ENCODE measurements at regions not wholly inside any gene's neighbourhood (a gene's known extent, or its start where the extent isn't known, plus 50 kb on each side); places are given as distances from the start of the nearest gene placed in this dataset.

- H3K27ac Mint-ChIP-seq: no peak overlapping the region
- H3K9me3 Mint-ChIP-seq: no peaks in the 10 kb centered on the region
- intact Hi-C loops (cut with micrococcal nuclease): no loop called here
- H3K4me1 Mint-ChIP-seq (ENCODE audit: low read depth): peaks cover 5% of the 10 kb centered on the region
- TF ChIP-seq CTCF (IDR thresholded peaks at IDR 0.05): no peak
- CTCF ChIA-PET: interaction anchor here (1.0 to 1.5 kb wide), 2 partner anchors 214 to 538 kb away, joined by 4 read pairs; no protein-coding TSS in a partner anchor
- DNase-seq (no peak), ATAC-seq (no peak)
- H3K27me3 Mint-ChIP-seq: peaks cover 4% of the 10 kb centered on the region
- H3K36me3 Mint-ChIP-seq (ENCODE audit: low read depth): no peaks in the 10 kb centered on the region
- H3K4me3 Mint-ChIP-seq: no peak overlapping the region
- POLR2A ChIA-PET: no interaction called here
Observed at GRCh38 chr7:17521437-17521836, 223.0 kb downstream of the AHR start.

- no peak for ATAC-seq
- H3K9me3 Mint-ChIP-seq: no peaks in the 10 kb centered on the region
- no peak overlapping the region for H3K27ac Mint-ChIP-seq
- POLR2A ChIA-PET: no interaction called here
- TF ChIP-seq CTCF (IDR thresholded peaks at IDR 0.05): no peak
- H3K27me3 Mint-ChIP-seq: peaks cover 3% of the 10 kb centered on the region
- peaks cover 5% of the 10 kb centered on the region for H3K4me1 Mint-ChIP-seq (ENCODE audit: low read depth)
- intact Hi-C loops (cut with micrococcal nuclease): no loop called here
- CTCF ChIA-PET: interaction anchor here (1.4 to 2.0 kb wide), 3 partner anchors 8 to 541 kb away, joined by 3 to 6 read pairs (median 4); no protein-coding TSS in a partner anchor
- no peaks in the 10 kb centered on the region for H3K36me3 Mint-ChIP-seq (ENCODE audit: low read depth)
- no peak overlapping the region for H3K4me3 Mint-ChIP-seq
- DNase-seq: no peak
Observed at GRCh38 chr7:17523813-17524739, 225.6 kb downstream of the AHR start.

GRCh38 chr7:17524746-17525145, 226.3 kb downstream of the AHR start:
- H3K4me1 Mint-ChIP-seq (ENCODE audit: low read depth): peaks cover 5% of the 10 kb centered on the region
- H3K27me3 Mint-ChIP-seq: peaks cover 3% of the 10 kb centered on the region
- no peak overlapping the region for H3K27ac Mint-ChIP-seq
- no peaks in the 10 kb centered on the region for H3K9me3 Mint-ChIP-seq
- DNase-seq: no peak
- TF ChIP-seq CTCF (IDR thresholded peaks at IDR 0.05): no peak
- H3K36me3 Mint-ChIP-seq (ENCODE audit: low read depth): no peaks in the 10 kb centered on the region
- intact Hi-C loops (cut with micrococcal nuclease): no loop called here
- ChIA-PET POLR2A (no interaction called here), CTCF (interaction anchor here (2.0 kb wide), 1 partner anchor 542 kb away, joined by 6 read pairs; no protein-coding TSS in a partner anchor)
- no peak overlapping the region for H3K4me3 Mint-ChIP-seq
- no peak for ATAC-seq

- POLR2A ChIA-PET: no interaction called here
- Mint-ChIP-seq H3K36me3 (ENCODE audit: low read depth) (no peaks in the 10 kb centered on the region), H3K27ac (no peak overlapping the region), H3K4me3 (no peak overlapping the region), H3K4me1 (ENCODE audit: low read depth) (peaks cover 2% of the 10 kb centered on the region), H3K27me3 (peaks cover 3% of the 10 kb centered on the region), H3K9me3 (no peaks in the 10 kb centered on the region)
- intact Hi-C loops (cut with micrococcal nuclease): no loop called here
- no peak for TF ChIP-seq CTCF (IDR thresholded peaks at IDR 0.05)
- no peak for DNase-seq
- CTCF ChIA-PET: interaction anchor here (0.7 kb wide), 1 partner anchor 595 kb away, joined by 3 read pairs; no protein-coding TSS in a partner anchor
- ATAC-seq: no peak
Observed at GRCh38 chr7:17526621-17527020, 228.2 kb downstream of the AHR start.

- ATAC-seq (no peak), DNase-seq (no peak)
- intact Hi-C loops (cut with micrococcal nuclease): no loop called here
- ChIA-PET CTCF (no interaction called here), POLR2A (no interaction called here)
- no peaks in the 10 kb centered on the region for H3K9me3 Mint-ChIP-seq
- no peak overlapping the region for H3K4me3 Mint-ChIP-seq
- peaks cover 3% of the 10 kb centered on the region for H3K27me3 Mint-ChIP-seq
- no peak for TF ChIP-seq CTCF (IDR thresholded peaks at IDR 0.05)
- no peaks in the 10 kb centered on the region for H3K36me3 Mint-ChIP-seq (ENCODE audit: low read depth)
- H3K4me1 Mint-ChIP-seq (ENCODE audit: low read depth): peaks cover 2% of the 10 kb centered on the region
- H3K27ac Mint-ChIP-seq: no peak overlapping the region
Observed at GRCh38 chr7:17528636-17529035, 230.2 kb downstream of the AHR start.
